Liver (tissue), 3 donors: ENCODE measurements at regions not wholly inside any gene's neighbourhood (a gene's known extent, or its start where the extent isn't known, plus 50 kb on each side); places are given as distances from the start of the nearest gene placed in this dataset.

Experiments used
- GABPA ChIP-seq, 2 donors: IDR thresholded peaks in 1 of 2; conservative IDR thresholded peaks in 1 of 2; 2 replicates each; pipeline ENCODE4 v1.6.1; 2016; ENCODE audit warnings: antibody characterized with exemption in 2 of 2, mild to moderate bottlenecking in 1 of 2, moderate library complexity in 1 of 2
- JUND ChIP-seq, 2 donors: IDR thresholded peaks; 2 replicates each; pipeline ENCODE4 v1.6.1; 2016; ENCODE audit warnings: antibody characterized with exemption in 2 of 2
- MAX ChIP-seq: IDR thresholded peaks from 2 replicates; pipeline ENCODE4 v1.6.1; 2016; ENCODE audit warnings: antibody characterized with exemption
- SP1 ChIP-seq: IDR thresholded peaks from 2 replicates; pipeline ENCODE4 v1.6.1; 2018; ENCODE audit warnings: antibody characterized with exemption, mild to moderate bottlenecking
- TAF1 ChIP-seq: conservative IDR thresholded peaks from 2 replicates; pipeline ENCODE4 v1.6.1; 2016; ENCODE audit warnings: antibody characterized with exemption, mild to moderate bottlenecking
- YY1 ChIP-seq: IDR thresholded peaks from 2 replicates; pipeline ENCODE4 v1.6.1; 2016; ENCODE audit warnings: antibody characterized with exemption, mild to moderate bottlenecking
- TF ChIP-seq, protein P1 (sequence below): fragments of 150-350 bp; IDR thresholded peaks from 2 replicates; pipeline ENCODE4 v1.5.1; 2017; ENCODE audit warnings: improper control_type of control experiment, low read depth, low read length; ENCODE audit not compliant: missing input control
- donor health status: healthy.
- donor health status: healthy.

- TF ChIP-seq, protein P1, sequence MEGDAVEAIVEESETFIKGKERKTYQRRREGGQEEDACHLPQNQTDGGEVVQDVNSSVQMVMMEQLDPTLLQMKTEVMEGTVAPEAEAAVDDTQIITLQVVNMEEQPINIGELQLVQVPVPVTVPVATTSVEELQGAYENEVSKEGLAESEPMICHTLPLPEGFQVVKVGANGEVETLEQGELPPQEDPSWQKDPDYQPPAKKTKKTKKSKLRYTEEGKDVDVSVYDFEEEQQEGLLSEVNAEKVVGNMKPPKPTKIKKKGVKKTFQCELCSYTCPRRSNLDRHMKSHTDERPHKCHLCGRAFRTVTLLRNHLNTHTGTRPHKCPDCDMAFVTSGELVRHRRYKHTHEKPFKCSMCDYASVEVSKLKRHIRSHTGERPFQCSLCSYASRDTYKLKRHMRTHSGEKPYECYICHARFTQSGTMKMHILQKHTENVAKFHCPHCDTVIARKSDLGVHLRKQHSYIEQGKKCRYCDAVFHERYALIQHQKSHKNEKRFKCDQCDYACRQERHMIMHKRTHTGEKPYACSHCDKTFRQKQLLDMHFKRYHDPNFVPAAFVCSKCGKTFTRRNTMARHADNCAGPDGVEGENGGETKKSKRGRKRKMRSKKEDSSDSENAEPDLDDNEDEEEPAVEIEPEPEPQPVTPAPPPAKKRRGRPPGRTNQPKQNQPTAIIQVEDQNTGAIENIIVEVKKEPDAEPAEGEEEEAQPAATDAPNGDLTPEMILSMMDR, result no peak
- TF ChIP-seq SP1 (no peak), MAX (no peak), GABPA (IDR thresholded peaks at IDR 0.05 in 1 of 2, conservative IDR thresholded peaks at IDR 0.05 in 1 of 2) (no peak), YY1 (no peak), TAF1 (no peak), JUND (IDR thresholded peaks at IDR 0.05) (no peak)
These were observed 600.7 kb downstream of the ARAP2 start for GRCh38 chr4:35643661-35644060.
